ENCODE measurements at regions not wholly inside any gene's neighbourhood (a gene's known extent, or its start where the extent isn't known, plus 50 kb on each side); places are given as distances from the start of the nearest gene placed in this dataset.

GRCh38 chr1:239322369-239322768 is 64.0 kb upstream of the CHRM3 start:
- intact Hi-C loops (cut with micrococcal nuclease) = no loop called here

GRCh38 chr1:239321877-239322276 is 64.5 kb upstream of the CHRM3 start:
- intact Hi-C loops (cut with micrococcal nuclease) = no loop called here

- intact Hi-C loops (cut with micrococcal nuclease) = no loop called here
Measured at GRCh38 chr1:239317948-239318347, 68.4 kb upstream of the CHRM3 start.

GRCh38 chr1:239315631-239316217 is 70.6 kb upstream of the CHRM3 start:
- intact Hi-C loops (cut with micrococcal nuclease) = no loop called here

GRCh38 chr1:239311331-239311730 is 75.0 kb upstream of the CHRM3 start:
- intact Hi-C loops (cut with micrococcal nuclease) = no loop called here

- intact Hi-C loops (cut with micrococcal nuclease) = loop anchor here (1.0 to 2.0 kb wide), 2 partner anchors 589 to 668 kb away; no protein-coding TSS in a partner anchor
Measured at GRCh38 chr1:239308701-239309333, 77.6 kb upstream of the CHRM3 start.

- intact Hi-C loops (cut with micrococcal nuclease) = loop anchor here (1.0 to 2.0 kb wide), 2 partner anchors 590 to 669 kb away; no protein-coding TSS in a partner anchor
Measured at GRCh38 chr1:239307886-239308285, 78.5 kb upstream of the CHRM3 start.

GRCh38 chr1:239306426-239306825 is 79.9 kb upstream of the CHRM3 start:
- intact Hi-C loops (cut with micrococcal nuclease) = no loop called here

GRCh38 chr1:239303289-239303688 is 83.1 kb upstream of the CHRM3 start:
- intact Hi-C loops (cut with micrococcal nuclease) = no loop called here

- intact Hi-C loops (cut with micrococcal nuclease) = no loop called here
Measured at GRCh38 chr1:239302696-239303095, 83.7 kb upstream of the CHRM3 start.

- intact Hi-C loops (cut with micrococcal nuclease) = no loop called here
Measured at GRCh38 chr1:239301251-239301650, 85.1 kb upstream of the CHRM3 start.

- intact Hi-C loops (cut with micrococcal nuclease) = no loop called here
Measured at GRCh38 chr1:239297910-239298309, 88.5 kb upstream of the CHRM3 start.

GRCh38 chr1:239293350-239294110 is 92.8 kb upstream of the CHRM3 start:
- intact Hi-C loops (cut with micrococcal nuclease) = no loop called here

GRCh38 chr1:239288820-239289554 is 97.4 kb upstream of the CHRM3 start:
- intact Hi-C loops (cut with micrococcal nuclease) = no loop called here

- intact Hi-C loops (cut with micrococcal nuclease) = no loop called here
Measured at GRCh38 chr1:239287296-239287695, 99.1 kb upstream of the CHRM3 start.

GRCh38 chr1:239283216-239283615 is 103.2 kb upstream of the CHRM3 start:
- intact Hi-C loops (cut with micrococcal nuclease) = no loop called here

- intact Hi-C loops (cut with micrococcal nuclease) = no loop called here
Measured at GRCh38 chr1:239282411-239282810, 104.0 kb upstream of the CHRM3 start.

GRCh38 chr1:239276051-239276450 is 110.3 kb upstream of the CHRM3 start:
- intact Hi-C loops (cut with micrococcal nuclease) = no loop called here

GRCh38 chr1:239274242-239274830 is 112.0 kb upstream of the CHRM3 start:
- intact Hi-C loops (cut with micrococcal nuclease) = no loop called here

- intact Hi-C loops (cut with micrococcal nuclease) = no loop called here
Measured at GRCh38 chr1:239270509-239270908, 115.9 kb upstream of the CHRM3 start.

GRCh38 chr1:239269706-239270105 is 116.7 kb upstream of the CHRM3 start:
- intact Hi-C loops (cut with micrococcal nuclease) = no loop called here
